ENCODE measurements at regions not wholly inside any gene's neighbourhood (a gene's known extent, or its start where the extent isn't known, plus 50 kb on each side); places are given as distances from the start of the nearest gene placed in this dataset.

- no peak for TF ChIP-seq POLR2A (IDR thresholded peaks at IDR 0.05; ENCODE audit: low read depth, low read length)
- TF ChIP-seq POLR2AphosphoS5 (IDR thresholded peaks at IDR 0.05; ENCODE audit: low read depth, low read length), result no peak
Measured at GRCh38 chr1:164470996-164471395, 88.0 kb upstream of the PBX1 start.

Data from GM12892 (cell line).